Spleen (tissue), 7 donors: ENCODE measurements at regions not wholly inside any gene's neighbourhood (a gene's known extent, or its start where the extent isn't known, plus 50 kb on each side); places are given as distances from the start of the nearest gene placed in this dataset.

Source experiments
- POLR2A ChIP-seq, 3 donors: fragments of 450-650 bp; IDR thresholded peaks; one replicate each; pipeline ENCODE4 v1.5.1; 2017; ENCODE audit warnings: antibody characterized with exemption in 3 of 3, mild to moderate bottlenecking in 1 of 3
- POLR2AphosphoS5 ChIP-seq, 3 donors: sonication (generic); formaldehyde crosslinking; IDR thresholded peaks; one replicate each; pipeline ENCODE4 v1.5.1; 2017; ENCODE audit warnings: antibody characterized with exemption in 3 of 3
- TF ChIP-seq, protein P1 (sequence below), 11 experiments: fragments of 200-600 bp in 7 of 11; fragments of 450-650 bp in 4 of 11; sonication (generic) in 4 of 11; IDR thresholded peaks in 8 of 11; conservative IDR thresholded peaks in 3 of 11; 1 replicate in 7 of 11; 2 replicates in 4 of 11; pipeline versions ENCODE4 v1.4.0 to v1.8.0; 2016 to 2021; ENCODE audit warnings: antibody characterized with exemption in 11 of 11, inconsistent platforms in 4 of 11, mild to moderate bottlenecking in 1 of 11
- donor health status: DM: no; HTN: no; CAD: no; lungs with moderate emphysema.
- donor health status: DM: no; HTN: no; CAD: no.
- donor health status: DM: no; HTN: no; CAD: no.

- TF ChIP-seq, protein P1, sequence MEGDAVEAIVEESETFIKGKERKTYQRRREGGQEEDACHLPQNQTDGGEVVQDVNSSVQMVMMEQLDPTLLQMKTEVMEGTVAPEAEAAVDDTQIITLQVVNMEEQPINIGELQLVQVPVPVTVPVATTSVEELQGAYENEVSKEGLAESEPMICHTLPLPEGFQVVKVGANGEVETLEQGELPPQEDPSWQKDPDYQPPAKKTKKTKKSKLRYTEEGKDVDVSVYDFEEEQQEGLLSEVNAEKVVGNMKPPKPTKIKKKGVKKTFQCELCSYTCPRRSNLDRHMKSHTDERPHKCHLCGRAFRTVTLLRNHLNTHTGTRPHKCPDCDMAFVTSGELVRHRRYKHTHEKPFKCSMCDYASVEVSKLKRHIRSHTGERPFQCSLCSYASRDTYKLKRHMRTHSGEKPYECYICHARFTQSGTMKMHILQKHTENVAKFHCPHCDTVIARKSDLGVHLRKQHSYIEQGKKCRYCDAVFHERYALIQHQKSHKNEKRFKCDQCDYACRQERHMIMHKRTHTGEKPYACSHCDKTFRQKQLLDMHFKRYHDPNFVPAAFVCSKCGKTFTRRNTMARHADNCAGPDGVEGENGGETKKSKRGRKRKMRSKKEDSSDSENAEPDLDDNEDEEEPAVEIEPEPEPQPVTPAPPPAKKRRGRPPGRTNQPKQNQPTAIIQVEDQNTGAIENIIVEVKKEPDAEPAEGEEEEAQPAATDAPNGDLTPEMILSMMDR (IDR thresholded peaks at IDR 0.05 in 8 of 11, conservative IDR thresholded peaks at IDR 0.05 in 3 of 11) = no peak
- TF ChIP-seq POLR2A (IDR thresholded peaks at IDR 0.05) = no peak
- no peak for TF ChIP-seq POLR2AphosphoS5 (IDR thresholded peaks at IDR 0.05)
Observed at GRCh38 chr5:133681896-133682295, 69.6 kb upstream of the FSTL4 start.
